ENCODE measurements at regions not wholly inside any gene's neighbourhood (a gene's known extent, or its start where the extent isn't known, plus 50 kb on each side); places are given as distances from the start of the nearest gene placed in this dataset.

GRCh38 chr2:10202131-10202665 is 79.7 kb downstream of the RRM2 start:
- no peak for TF ChIP-seq POLR2AphosphoS5 (IDR thresholded peaks at IDR 0.05; ENCODE audit: borderline replicate concordance, low read depth, low read length)
- no peak for TF ChIP-seq EZH2 (IDR thresholded peaks at IDR 0.05)
- no peak for TF ChIP-seq FOXP2 (optimal IDR thresholded peaks at IDR 0.05; ENCODE audit: control extremely low read depth, extremely low read length, insufficient read depth)

Data from SK-N-MC (cell line).